ENCODE measurements at regions not wholly inside any gene's neighbourhood (a gene's known extent, or its start where the extent isn't known, plus 50 kb on each side); places are given as distances from the start of the nearest gene placed in this dataset.

DNA sequence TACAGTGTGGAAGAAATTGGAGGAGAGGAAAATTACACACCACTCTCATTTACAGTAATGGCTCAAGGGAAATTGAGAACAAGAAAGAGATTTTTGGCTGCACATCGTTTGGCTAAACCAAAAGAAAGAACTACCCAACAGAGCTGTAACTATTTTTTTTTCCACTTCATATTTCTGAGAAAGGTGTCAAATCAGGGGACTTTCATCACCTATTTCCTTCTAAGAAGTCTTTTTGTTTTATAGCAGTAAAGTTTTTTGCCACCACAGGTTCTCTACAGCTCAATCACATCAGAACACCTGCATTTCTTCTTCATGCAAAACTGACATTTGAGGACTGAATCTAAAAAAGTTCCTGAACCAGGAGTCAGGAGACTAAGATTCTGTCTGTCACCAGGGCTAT is 57.5 kb upstream of the TNIP3 start:
- peak in 1 of 2 donors; percentile 50 for DNase-seq

GRCh38 chr4:121221201-121221600 is 57.1 kb upstream of the TNIP3 start:
- no peak for DNase-seq

DNA sequence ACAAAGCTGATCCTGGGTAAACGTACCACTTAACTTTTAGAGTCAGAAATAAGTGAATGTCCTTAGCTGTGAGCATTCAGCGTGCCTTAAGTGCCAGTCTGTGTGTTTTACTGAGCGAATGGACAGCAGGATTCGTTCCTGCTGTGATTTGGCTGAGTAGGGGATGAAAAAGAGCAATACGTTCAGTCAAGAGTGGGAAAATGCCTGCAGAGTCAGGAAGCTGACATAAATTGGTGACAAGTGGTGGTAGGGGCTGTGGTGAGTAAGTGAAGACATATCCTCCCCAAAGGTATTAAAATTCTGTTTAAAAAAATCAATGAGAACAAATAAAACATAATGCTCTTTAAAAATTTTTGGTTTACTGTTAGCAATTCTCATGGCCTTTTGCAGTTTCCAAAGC is 56.6 kb upstream of the TNIP3 start:
- DNase-seq: no peak

DNA sequence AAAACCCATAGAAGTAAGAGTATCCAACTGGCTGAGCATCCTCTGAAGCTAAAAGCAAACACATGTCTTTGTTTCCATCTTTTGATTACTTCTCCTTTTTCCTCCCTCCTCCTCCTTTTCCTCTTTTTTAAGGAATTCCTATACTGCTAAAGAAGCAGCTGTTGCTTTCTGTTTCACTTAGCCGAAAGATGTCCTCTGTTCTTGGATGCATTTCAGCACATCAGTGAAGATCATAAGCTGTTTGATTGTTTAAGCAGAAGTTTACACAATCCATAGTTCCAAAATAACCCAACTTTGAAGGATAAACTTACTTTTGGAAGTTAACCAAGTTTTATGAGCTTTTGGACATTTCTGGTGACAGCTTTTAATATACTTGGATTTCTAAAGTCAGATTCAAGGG is 55.1 kb upstream of the TNIP3 start:
- DNase-seq: no peak

GRCh38 chr4:121217351-121217750 is 53.2 kb upstream of the TNIP3 start:
- DNase-seq: no peak

DNA sequence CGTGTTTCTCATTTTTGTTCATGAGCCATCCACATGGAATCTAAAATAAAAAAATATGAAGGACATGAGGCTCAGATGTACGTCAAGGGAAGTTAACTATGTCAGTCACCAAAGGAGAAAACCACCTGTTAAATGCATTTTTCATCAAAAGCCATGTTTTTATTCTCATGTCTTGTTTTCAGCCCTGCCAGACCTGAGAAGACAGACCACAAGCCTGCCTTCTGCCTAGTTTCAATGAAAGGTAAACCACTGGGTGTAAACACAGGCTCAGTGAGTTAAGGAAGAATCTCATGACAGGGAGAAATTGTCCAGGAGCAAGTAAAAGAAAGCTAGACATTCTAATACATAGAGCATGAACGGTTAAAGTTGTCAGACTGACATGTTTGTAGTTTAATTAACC is 52.3 kb upstream of the TNIP3 start:
- peak in 1 of 2 donors; percentile 43 for DNase-seq

- DNase-seq: no peak
These were observed 49.8 kb upstream of the TNIP3 start for GRCh38 chr4:121213940-121214339.

Data from CD4-positive, alpha-beta T cell treated with Interleukin-4 for 1 hour (primary cell).